ENCODE measurements at regions not wholly inside any gene's neighbourhood (a gene's known extent, or its start where the extent isn't known, plus 50 kb on each side); places are given as distances from the start of the nearest gene placed in this dataset.

- DNase-seq (ENCODE audit: missing footprints) (no peak), ATAC-seq (no peak)
- intact Hi-C loops (cut with DNase I) = no loop called here
These were observed 1270.8 kb downstream of the ZPLD1 start for GRCh38 chr3:103705641-103706040.

- DNase-seq (ENCODE audit: missing footprints) = no peak
- ATAC-seq = no peak
- intact Hi-C loops (cut with DNase I) = no loop called here
These were observed 1271.9 kb downstream of the ZPLD1 start for GRCh38 chr3:103706671-103707070.

- no peak for ATAC-seq
- intact Hi-C loops (cut with DNase I) = no loop called here
- DNase-seq (ENCODE audit: missing footprints) = no peak
These were observed 1276.9 kb downstream of the ZPLD1 start for GRCh38 chr3:103711670-103712069.

DNA sequence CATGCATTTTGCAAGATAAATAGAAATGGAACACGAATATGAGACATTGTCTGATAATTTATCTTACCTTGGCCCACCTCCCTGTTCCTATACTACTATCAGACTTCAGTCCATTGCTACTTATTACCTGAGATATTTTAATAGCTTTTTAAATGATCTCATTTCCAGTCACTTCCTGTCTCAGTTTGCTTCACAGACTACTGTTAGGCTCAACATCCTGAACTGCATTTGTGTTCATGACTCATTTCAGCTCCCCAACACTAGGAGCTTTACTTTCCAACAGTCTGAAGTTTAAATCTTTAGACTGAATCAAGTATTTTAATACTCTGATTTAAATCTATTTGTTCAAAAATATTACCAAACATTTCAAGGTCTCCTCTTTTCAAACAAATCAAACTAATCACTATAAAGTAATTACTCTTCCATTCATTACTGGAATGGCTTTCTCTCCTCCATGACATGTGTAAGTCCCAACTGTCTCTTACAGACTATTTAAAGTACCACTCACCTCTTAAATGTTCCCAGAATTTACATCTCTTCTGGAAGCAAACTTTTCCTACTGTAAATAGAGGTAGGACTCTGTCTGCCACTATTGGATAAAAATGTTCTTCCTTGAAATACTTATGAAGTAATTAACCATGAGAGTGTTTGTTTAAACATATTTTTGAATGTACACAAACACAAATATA, 1277.6 kb downstream of the ZPLD1 start:
- intact Hi-C loops (cut with DNase I) = no loop called here
- ATAC-seq = no peak
- DNase-seq (ENCODE audit: missing footprints) = no peak

DNA sequence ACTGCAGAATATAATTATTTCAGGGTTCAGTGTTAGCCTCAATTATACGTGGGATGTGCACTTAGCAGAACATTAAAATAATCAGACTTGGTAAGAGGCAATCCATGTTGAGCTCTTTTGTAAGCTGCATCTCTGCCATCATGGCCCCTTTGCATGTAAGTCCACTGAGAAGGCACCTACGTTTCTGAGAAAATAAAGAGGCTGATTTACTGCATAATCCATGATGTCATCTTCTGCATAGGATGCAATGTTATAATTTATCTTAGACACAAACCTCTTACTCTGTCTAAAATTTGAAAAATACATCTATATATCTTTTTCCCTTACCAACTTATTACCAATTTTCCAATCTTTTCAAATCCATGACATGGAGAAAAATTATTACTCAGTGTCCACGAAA, 1294.7 kb downstream of the ZPLD1 start:
- ATAC-seq (no peak), DNase-seq (ENCODE audit: missing footprints) (no peak)
- intact Hi-C loops (cut with DNase I) = no loop called here

DNA sequence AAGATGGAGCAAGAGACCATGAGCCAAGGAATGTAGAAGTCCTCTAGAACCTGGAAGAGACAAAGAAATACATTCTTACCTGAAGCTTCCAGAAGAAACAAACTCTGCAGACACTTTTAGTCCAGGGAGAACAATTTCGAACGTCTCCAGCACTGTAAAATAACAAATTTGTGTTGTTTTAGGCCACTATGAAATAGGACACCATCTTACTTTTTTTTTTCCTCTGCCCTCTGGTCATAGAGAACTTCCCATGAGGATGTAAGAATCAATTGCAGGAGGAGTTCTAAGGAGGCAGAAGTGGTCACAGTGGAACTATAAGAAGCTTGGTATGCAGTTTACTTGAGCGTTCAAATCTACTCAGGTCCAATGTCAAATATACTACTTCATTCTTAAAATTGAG, 1295.9 kb downstream of the ZPLD1 start:
- DNase-seq (ENCODE audit: missing footprints) (no peak), ATAC-seq (no peak)
- intact Hi-C loops (cut with DNase I) = no loop called here

DNA sequence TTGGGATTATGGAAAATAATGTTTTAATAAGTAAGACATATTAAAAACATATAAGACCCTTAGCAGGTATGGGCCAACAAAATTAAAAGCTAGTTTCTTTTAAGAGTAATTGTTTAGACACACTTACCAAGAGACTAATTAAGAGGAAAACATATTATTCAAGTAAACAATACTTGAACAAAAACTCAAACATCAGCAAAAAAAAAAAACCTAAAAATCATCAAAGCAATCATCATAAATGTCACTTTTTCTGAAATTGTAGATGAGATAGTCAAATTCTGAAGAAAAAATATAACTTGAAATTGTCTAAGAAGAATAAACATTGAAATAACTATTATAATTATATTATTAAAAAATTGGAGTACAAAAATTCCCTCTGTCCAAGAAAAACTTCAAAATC, 1318.2 kb downstream of the ZPLD1 start:
- ATAC-seq (no peak), DNase-seq (ENCODE audit: missing footprints) (no peak)
- intact Hi-C loops (cut with DNase I) = no loop called here

DNA sequence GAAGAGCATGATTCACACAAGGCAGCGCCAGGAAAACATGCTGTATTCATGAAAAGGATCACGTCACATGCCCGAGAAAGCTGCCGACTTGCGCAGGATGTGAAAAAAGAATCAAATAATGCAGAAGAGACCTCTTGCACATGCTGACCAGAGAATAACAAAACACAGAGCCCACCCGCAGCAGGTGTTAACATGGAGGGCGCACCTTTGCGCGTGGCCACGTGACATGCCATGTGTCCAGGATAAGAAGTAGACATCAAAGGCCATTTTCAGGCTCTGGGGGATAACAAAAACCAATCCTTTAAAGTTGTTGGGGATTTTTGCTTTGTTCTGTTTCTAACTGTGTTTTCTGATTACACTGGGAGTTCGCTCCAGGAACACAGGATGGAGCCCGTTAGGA, 1332.8 kb downstream of the ZPLD1 start:
- ATAC-seq = no peak
- intact Hi-C loops (cut with DNase I) = no loop called here
- DNase-seq (ENCODE audit: missing footprints) = peak; percentile 20

- DNase-seq (ENCODE audit: missing footprints) = no peak
- no peak for ATAC-seq
- intact Hi-C loops (cut with DNase I) = no loop called here
These were observed 1350.2 kb downstream of the ZPLD1 start for GRCh38 chr3:103785017-103785416.

GRCh38 chr3:103785537-103785936, 1350.7 kb downstream of the ZPLD1 start:
- no peak for DNase-seq (ENCODE audit: missing footprints)
- intact Hi-C loops (cut with DNase I) = no loop called here
- ATAC-seq = no peak

- ATAC-seq = peak; percentile 76
- no peak for DNase-seq (ENCODE audit: missing footprints)
- intact Hi-C loops (cut with DNase I) = no loop called here
These were observed 1351.5 kb downstream of the ZPLD1 start for GRCh38 chr3:103786296-103786695.

DNA sequence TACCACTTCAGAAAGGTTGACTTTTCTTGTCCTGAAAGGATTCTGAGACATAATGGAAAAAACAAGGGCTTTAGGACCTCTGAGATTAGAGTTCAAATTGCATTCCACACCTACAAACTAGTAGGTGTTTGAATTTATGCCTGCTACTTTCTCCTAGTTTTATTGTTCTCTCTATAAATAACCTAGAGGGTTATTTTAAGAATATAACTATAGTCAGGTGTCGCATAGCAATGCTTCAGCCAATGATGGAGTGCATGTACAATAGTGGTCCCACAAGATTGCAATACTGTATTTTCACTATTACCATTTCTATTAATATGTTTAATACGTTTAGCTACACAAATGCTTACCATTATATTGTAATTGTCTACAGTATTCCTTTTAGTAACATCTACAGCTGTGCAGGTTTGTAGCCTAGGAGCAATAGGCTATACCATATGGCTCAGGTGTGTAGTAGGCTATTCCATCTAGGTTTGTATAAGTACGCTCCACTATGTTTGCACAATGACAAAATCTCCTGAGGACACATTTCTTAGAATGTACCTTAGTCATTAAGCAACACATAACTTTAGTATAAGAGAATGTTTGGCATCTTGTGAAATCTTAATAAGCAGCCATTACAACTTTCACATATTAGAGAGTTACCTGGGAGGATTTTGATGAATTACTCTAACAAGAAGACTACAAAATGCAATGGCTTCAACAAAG, 1352.5 kb downstream of the ZPLD1 start:
- ATAC-seq (peak; percentile 31), DNase-seq (ENCODE audit: missing footprints) (no peak)
- intact Hi-C loops (cut with DNase I) = no loop called here

DNA sequence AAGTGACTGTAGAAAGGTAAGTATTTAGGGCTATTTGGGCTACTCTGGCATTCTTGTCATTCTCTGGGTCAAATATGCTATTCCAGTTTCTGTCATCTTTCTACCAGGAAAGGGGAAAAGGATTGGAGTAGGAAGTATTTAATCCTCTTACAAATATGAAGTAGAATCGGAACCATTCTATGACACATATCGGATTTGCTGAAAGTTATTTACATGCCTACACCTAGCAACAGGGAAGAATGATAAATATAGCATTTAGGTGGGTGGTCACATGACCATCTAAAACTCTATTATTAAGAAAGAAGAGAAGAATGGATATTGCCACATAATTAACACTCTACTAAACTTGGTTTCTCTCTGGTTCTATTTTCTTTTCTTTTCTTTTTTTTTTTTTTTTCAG, 1353.1 kb downstream of the ZPLD1 start:
- intact Hi-C loops (cut with DNase I) = no loop called here
- ATAC-seq (no peak), DNase-seq (ENCODE audit: missing footprints) (no peak)

DNA sequence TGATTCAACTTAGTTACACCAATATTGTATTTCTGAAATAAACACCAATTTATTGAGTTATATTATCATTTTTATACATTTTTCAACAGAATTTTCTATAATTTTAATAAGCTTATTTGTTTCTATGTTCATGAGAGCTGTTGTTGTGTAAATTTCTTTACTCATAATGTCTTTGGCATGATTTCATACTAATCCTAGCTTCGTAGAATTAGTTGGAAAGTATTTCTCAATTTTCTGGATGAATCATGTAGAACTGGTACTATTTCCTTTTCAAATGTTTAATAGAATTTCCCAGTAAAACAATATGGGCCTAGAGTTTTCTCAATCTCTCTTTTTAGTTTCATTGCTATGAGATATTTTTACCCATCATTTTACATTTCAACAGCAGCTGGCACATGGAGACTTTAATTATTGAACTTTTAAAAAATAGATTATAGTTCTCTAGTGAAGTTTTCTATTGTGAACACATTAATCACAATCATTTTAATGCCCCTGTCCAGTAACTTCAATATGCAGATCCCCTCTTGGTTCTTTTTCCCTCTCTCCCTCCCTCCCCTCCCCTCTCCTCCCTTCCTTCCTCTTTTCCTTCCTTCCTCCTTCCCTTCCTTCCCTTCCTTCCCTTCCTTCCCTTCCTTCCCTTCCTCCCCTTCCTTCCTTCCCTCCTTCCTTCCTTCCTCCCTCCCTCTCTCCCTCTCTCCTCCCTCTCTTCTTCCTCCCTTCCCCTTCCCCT, 1357.1 kb downstream of the ZPLD1 start:
- DNase-seq (ENCODE audit: missing footprints) (no peak), ATAC-seq (no peak)
- intact Hi-C loops (cut with DNase I) = no loop called here

DNA sequence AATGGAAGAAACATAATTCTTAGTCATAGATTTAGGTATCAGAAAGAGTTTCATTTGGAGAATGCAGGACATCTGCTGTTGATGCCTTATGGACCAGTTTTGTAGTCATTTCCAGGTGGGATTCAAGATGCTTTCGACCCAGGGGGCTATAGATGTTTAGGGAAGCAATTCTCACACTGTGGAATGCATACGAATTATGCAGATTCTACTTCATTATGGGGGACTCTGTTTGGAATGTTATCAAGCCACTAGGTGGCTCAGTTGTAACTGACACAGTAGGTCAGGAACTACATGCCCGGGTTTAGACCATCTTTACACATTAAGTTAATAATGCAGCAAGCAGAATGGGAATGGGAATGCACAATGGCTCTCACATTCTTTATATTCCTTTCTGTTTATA, 1359.8 kb downstream of the ZPLD1 start:
- intact Hi-C loops (cut with DNase I) = no loop called here
- DNase-seq (ENCODE audit: missing footprints) = no peak
- no peak for ATAC-seq

GRCh38 chr3:103796068-103796467, 1361.3 kb downstream of the ZPLD1 start:
- intact Hi-C loops (cut with DNase I) = no loop called here
- DNase-seq (ENCODE audit: missing footprints) (no peak), ATAC-seq (no peak)

- DNase-seq (ENCODE audit: missing footprints) (no peak), ATAC-seq (no peak)
- intact Hi-C loops (cut with DNase I) = no loop called here
These were observed 1369.0 kb downstream of the ZPLD1 start for GRCh38 chr3:103803787-103804186.

GRCh38 chr3:103810167-103810566, 1375.4 kb downstream of the ZPLD1 start:
- DNase-seq (ENCODE audit: missing footprints) = no peak
- intact Hi-C loops (cut with DNase I) = no loop called here
- no peak for ATAC-seq

GRCh38 chr3:103813955-103814354, 1379.1 kb downstream of the ZPLD1 start:
- ATAC-seq (no peak), DNase-seq (ENCODE audit: missing footprints) (no peak)
- intact Hi-C loops (cut with DNase I) = no loop called here

DNA sequence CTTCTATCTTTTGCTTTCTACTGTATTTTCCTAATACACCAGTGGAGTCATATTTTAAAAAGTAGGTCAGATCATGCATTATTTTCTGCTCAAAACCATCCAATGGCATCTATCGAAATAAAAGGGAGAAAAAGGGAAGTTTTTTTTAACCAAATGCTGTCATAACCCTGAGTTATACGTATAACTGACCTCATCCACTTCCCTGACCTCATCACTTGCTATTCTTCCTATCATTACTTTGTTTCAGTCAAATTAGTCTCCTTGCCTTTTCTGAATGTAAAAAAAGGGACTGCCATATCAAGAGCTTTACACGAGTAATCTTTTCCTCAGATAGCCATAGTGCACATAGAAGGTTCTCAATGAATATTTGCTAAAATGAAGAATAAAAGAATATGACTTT, 1383.6 kb downstream of the ZPLD1 start:
- intact Hi-C loops (cut with DNase I) = no loop called here
- DNase-seq (ENCODE audit: missing footprints) (no peak), ATAC-seq (no peak)
